DMS53 treated with DMSO at 0.1 percent for 48 hours (cell line): ENCODE measurements at regions not wholly inside any gene's neighbourhood (a gene's known extent, or its start where the extent isn't known, plus 50 kb on each side); places are given as distances from the start of the nearest gene placed in this dataset.

Source experiments
- DNase-seq: peaks from one replicate; lab custom pipeline; 2025; ENCODE audit not compliant: unreplicated experiment; lab: John Stamatoyannopoulos, UW

GRCh38 chr11:122179961-122180834 lies 64.2 kb upstream of the BLID start:
- no peak for DNase-seq

GRCh38 chr11:122178795-122179194 lies 62.8 kb upstream of the BLID start:
- DNase-seq: no peak

GRCh38 chr11:122177238-122177637 lies 61.2 kb upstream of the BLID start:
- DNase-seq: no peak

- no peak for DNase-seq
Measured at GRCh38 chr11:122176651-122177050, 60.6 kb upstream of the BLID start.

- DNase-seq: no peak
Measured at GRCh38 chr11:122175306-122175705, 59.3 kb upstream of the BLID start.

GRCh38 chr11:122173587-122173986 lies 57.6 kb upstream of the BLID start:
- DNase-seq: no peak

- DNase-seq: no peak
Measured at GRCh38 chr11:122173074-122173450, 57.0 kb upstream of the BLID start.

GRCh38 chr11:122172352-122173073 lies 56.5 kb upstream of the BLID start:
- DNase-seq: no peak

GRCh38 chr11:122170815-122171475 lies 54.9 kb upstream of the BLID start:
- DNase-seq: no peak

GRCh38 chr11:122168218-122168617 lies 52.2 kb upstream of the BLID start:
- no peak for DNase-seq

- no peak for DNase-seq
Measured at GRCh38 chr11:122167100-122167499, 51.1 kb upstream of the BLID start.

GRCh38 chr11:122165607-122166371 lies 49.8 kb upstream of the BLID start:
- no peak for DNase-seq
